Adrenal gland (tissue), 9 donors: ENCODE measurements at regions not wholly inside any gene's neighbourhood (a gene's known extent, or its start where the extent isn't known, plus 50 kb on each side); places are given as distances from the start of the nearest gene placed in this dataset.

ENCODE experiments used
- DNase-seq, 7 donors: peaks; one replicate each; pipeline ENCODE4 v3.0.0-alpha.2; 2019 to 2020
- H3K27ac ChIP-seq, 5 donors: fragments of 200-600 bp; sonication (generic) in 4 of 5; 1 replicate in 3 of 5; 2 replicates in 2 of 5; pipeline versions ENCODE4 v1.5.1 to v1.8.0; 2016 to 2020; ENCODE audit warnings: mild to moderate bottlenecking in 1 of 5
- H3K27me3 ChIP-seq: fragments of 200-600 bp; 2 replicates; pipeline ENCODE4 v1.8.0; 2021
- H3K36me3 ChIP-seq, 2 donors: fragments of 200-600 bp; replicated peaks in 1 of 2; 1 replicate in 1 of 2; 2 replicates in 1 of 2; pipeline versions ENCODE4 v1.5.1 to v1.8.0; 2018 to 2022
- H3K4me1 ChIP-seq, 2 donors: fragments of 200-600 bp; replicated peaks in 1 of 2; 1 replicate in 1 of 2; 2 replicates in 1 of 2; pipeline versions ENCODE4 v1.5.1 to v1.8.0; 2018 to 2021
- H3K4me3 ChIP-seq, 4 donors: fragments of 200-600 bp; sonication (generic) in 3 of 4; one replicate each; pipeline ENCODE4 v1.5.1; 2016 to 2018
- H3K9me3 ChIP-seq, 3 donors: fragments of 200-600 bp; sonication (generic) in 1 of 3; replicated peaks in 1 of 3; 1 replicate in 2 of 3; 2 replicates in 1 of 3; pipeline versions ENCODE4 v1.5.1 to v1.8.0; 2016 to 2021
- CTCF ChIP-seq, 6 experiments: fragments of 450-650 bp in 4 of 6; fragments of 200-600 bp in 2 of 6; sonication (generic) in 1 of 6; IDR thresholded peaks; 1 replicate in 5 of 6; 2 replicates in 1 of 6; pipeline versions ENCODE4 v1.5.1 to v1.8.0; 2016 to 2021; ENCODE audit warnings: antibody characterized with exemption in 6 of 6, mild to moderate bottlenecking in 2 of 6, moderate library complexity in 1 of 6
- POLR2A ChIP-seq, 2 donors: fragments of 450-650 bp; IDR thresholded peaks; one replicate each; pipeline ENCODE4 v1.6.1; 2017; ENCODE audit warnings: antibody characterized with exemption in 2 of 2, mild to moderate bottlenecking in 2 of 2, moderate library complexity in 1 of 2
- WGBS, 4 donors: extraction: QIAGEN DNeasy Blood & Tissue Kit in 2 of 4; methylation state at CpG; one replicate each; pipeline versions ENCODE4 v1.1.5 to v1.1.7; 2013 to 2017; 5-methylcytosine and 5-hydroxymethylcytosine counted together
- intact Hi-C, 2 donors: fragments of 100-400 bp; cut with DNase I; formaldehyde crosslinking; loops; one replicate each; pipeline versions ENCODE4 v1.14.1 to v1.15.0; 2022 to 2023
- donor health status: healthy with polysubstance abuse.
- donor health status: Bipolar disorder and iron deficiency.
- donor health status: DM: yes; HTN: yes; CAD: no.
- donor health status: DM: no; HTN: no; CAD: no.
- donor health status: DM: no; HTN: no; CAD: no.

- DNase-seq, result no peak
- Histone ChIP-seq H3K36me3 (no peaks in the 10 kb centered on the region), H3K27me3 (peaks cover 19% of the 10 kb centered on the region), H3K9me3 (no peaks in the 10 kb centered on the region), H3K4me3 (no peak overlapping the region), H3K4me1 (no peaks in the 10 kb centered on the region), H3K27ac (no peak overlapping the region)
- TF ChIP-seq POLR2A (IDR thresholded peaks at IDR 0.05), result no peak
- TF ChIP-seq CTCF (IDR thresholded peaks at IDR 0.05), result no peak
- WGBS, 4 donors, result 78 to 86% (median 84%) methylated on average over 9 of the region's 9 CpGs
- intact Hi-C loops, result no loop called here
These were observed 126.0 kb downstream of the FOXD1 start for GRCh38 chr5:73322437-73323076.

GRCh38 chr5:73321757-73322436 is 126.7 kb downstream of the FOXD1 start:
- Histone ChIP-seq H3K4me1 (no peaks in the 10 kb centered on the region), H3K9me3 (no peaks in the 10 kb centered on the region), H3K27me3 (peaks cover 19% of the 10 kb centered on the region), H3K4me3 (no peak overlapping the region), H3K36me3 (no peaks in the 10 kb centered on the region), H3K27ac (no peak overlapping the region)
- 59 to 68% (median 65%) methylated on average over 5 of the region's 5 CpGs for WGBS, 4 donors
- intact Hi-C loops, result no loop called here
- no peak for DNase-seq
- no peak for TF ChIP-seq CTCF (IDR thresholded peaks at IDR 0.05)
- no peak for TF ChIP-seq POLR2A (IDR thresholded peaks at IDR 0.05)

- H3K27ac ChIP-seq, result no peak overlapping the region
- H3K9me3 ChIP-seq, result no peaks in the 10 kb centered on the region
- intact Hi-C loops, result no loop called here
- 74 to 79% (median 75%) methylated on average over 6 of the region's 6 CpGs for WGBS, 4 donors
- no peak overlapping the region for H3K4me3 ChIP-seq
- TF ChIP-seq CTCF (IDR thresholded peaks at IDR 0.05) (no peak), POLR2A (IDR thresholded peaks at IDR 0.05) (no peak)
- no peaks in the 10 kb centered on the region for H3K4me1 ChIP-seq
- H3K27me3 ChIP-seq, result peaks cover 24% of the 10 kb centered on the region
- H3K36me3 ChIP-seq, result no peaks in the 10 kb centered on the region
- no peak for DNase-seq
These were observed 129.5 kb downstream of the FOXD1 start for GRCh38 chr5:73319036-73319435.

GRCh38 chr5:73318308-73318719 is 130.3 kb downstream of the FOXD1 start:
- Histone ChIP-seq H3K4me3 (no peak overlapping the region), H3K27me3 (peaks cover 25% of the 10 kb centered on the region), H3K27ac (no peak overlapping the region), H3K9me3 (no peaks in the 10 kb centered on the region), H3K4me1 (no peaks in the 10 kb centered on the region), H3K36me3 (no peaks in the 10 kb centered on the region)
- no peak for DNase-seq
- no peak for TF ChIP-seq CTCF (IDR thresholded peaks at IDR 0.05)
- intact Hi-C loops, result no loop called here
- WGBS, 4 donors, result 50 to 83% (median 57%) methylated on average over 1 of the region's 1 CpG
